ENCODE measurements at regions not wholly inside any gene's neighbourhood (a gene's known extent, or its start where the extent isn't known, plus 50 kb on each side); places are given as distances from the start of the nearest gene placed in this dataset.

GRCh38 chr2:225100856-225101294 is 58.6 kb upstream of the DOCK10 start:
- no peak for TF ChIP-seq CTCF (IDR thresholded peaks at IDR 0.05)
- H3K4me3 Mint-ChIP-seq: no peak overlapping the region
- ChIA-PET CTCF (interaction anchor here (1.5 kb wide), 1 partner anchor 34 kb away, joined by 3 read pairs; no protein-coding TSS in a partner anchor), POLR2A (no interaction called here)
- intact Hi-C loops (cut with micrococcal nuclease): no loop called here
- H3K27ac Mint-ChIP-seq: no peak overlapping the region
- no peaks in the 10 kb centered on the region for H3K36me3 Mint-ChIP-seq (ENCODE audit: low read depth)
- H3K4me1 Mint-ChIP-seq (ENCODE audit: low read depth): no peaks in the 10 kb centered on the region
- ATAC-seq: peak; percentile 20
- H3K27me3 Mint-ChIP-seq: no peaks in the 10 kb centered on the region
- no peak for DNase-seq
- H3K9me3 Mint-ChIP-seq: no peaks in the 10 kb centered on the region

GRCh38 chr2:225100269-225100668 is 58.0 kb upstream of the DOCK10 start:
- H3K4me3 Mint-ChIP-seq: no peak overlapping the region
- CTCF ChIA-PET: interaction anchor here (1.5 kb wide), 1 partner anchor 33 kb away, joined by 3 read pairs; no protein-coding TSS in a partner anchor

GRCh38 chr2:225097035-225097434 is 54.8 kb upstream of the DOCK10 start:
- intact Hi-C loops (cut with micrococcal nuclease): no loop called here
- ChIA-PET POLR2A (no interaction called here), CTCF (no interaction called here)
- no peak overlapping the region for H3K27ac Mint-ChIP-seq
- H3K27me3 Mint-ChIP-seq: no peaks in the 10 kb centered on the region
- no peaks in the 10 kb centered on the region for H3K9me3 Mint-ChIP-seq
- DNase-seq: no peak
- H3K4me1 Mint-ChIP-seq (ENCODE audit: low read depth): no peaks in the 10 kb centered on the region
- ATAC-seq: no peak
- no peak overlapping the region for H3K4me3 Mint-ChIP-seq
- no peak for TF ChIP-seq CTCF (IDR thresholded peaks at IDR 0.05)
- H3K36me3 Mint-ChIP-seq (ENCODE audit: low read depth): no peaks in the 10 kb centered on the region

More at GRCh38 chr2:225100269-225100668, 58.0 kb upstream of the DOCK10 start:
- POLR2A ChIA-PET: no interaction called here
- ATAC-seq (no peak), DNase-seq (no peak)
- no peak overlapping the region for H3K27ac Mint-ChIP-seq
- no peaks in the 10 kb centered on the region for H3K36me3 Mint-ChIP-seq (ENCODE audit: low read depth)
- no peaks in the 10 kb centered on the region for H3K4me1 Mint-ChIP-seq (ENCODE audit: low read depth)
- no peaks in the 10 kb centered on the region for H3K9me3 Mint-ChIP-seq
- no peaks in the 10 kb centered on the region for H3K27me3 Mint-ChIP-seq
- intact Hi-C loops (cut with micrococcal nuclease): no loop called here
- TF ChIP-seq CTCF (IDR thresholded peaks at IDR 0.05): no peak

All from activated CD8-positive, alpha-beta T cell treated with anti-CD3 and anti-CD28 coated beads for 36 hours (primary cell).